Smooth muscle cell (in vitro differentiated cells): ENCODE measurements at regions not wholly inside any gene's neighbourhood (a gene's known extent, or its start where the extent isn't known, plus 50 kb on each side); places are given as distances from the start of the nearest gene placed in this dataset.
"Not testable (repeated sequence)": the region's sequence is repeated elsewhere in the genome, so short reads cannot be mapped to it uniquely, and the experiment has no call there.

Source experiments
- DNase-seq: peaks from one replicate; lab custom pipeline; 2025; ENCODE audit not compliant: unreplicated experiment; lab: John Stamatoyannopoulos, UW
- H2AFZ ChIP-seq: fragments of 200-600 bp; sonication (generic); 2 replicates; pipeline ENCODE4 v1.6.0; 2016; ENCODE audit warnings: antibody characterized with exemption, low read depth, mild to moderate bottlenecking
- H3F3A ChIP-seq: fragments of 200-600 bp; sonication (generic); 2 replicates; pipeline ENCODE4 v1.6.0; 2017; ENCODE audit warnings: antibody characterized with exemption, low read depth
- H3K27ac ChIP-seq: fragments of 200-600 bp; sonication (generic); 2 replicates; pipeline ENCODE4 v1.5.1; 2016; ENCODE audit warnings: low read depth, mild to moderate bottlenecking
- H3K27me3 ChIP-seq: fragments of 200-600 bp; sonication (generic); 2 replicates; pipeline ENCODE4 v1.6.1; 2016; ENCODE audit warnings: low read depth, mild to moderate bottlenecking
- H3K36me3 ChIP-seq: fragments of 200-600 bp; sonication (generic); 2 replicates; pipeline ENCODE4 v1.5.1; 2016; ENCODE audit warnings: low read depth
- H3K4me1 ChIP-seq: fragments of 200-600 bp; sonication (generic); 2 replicates; pipeline ENCODE4 v1.5.1; 2016; ENCODE audit warnings: low read depth
- H3K4me2 ChIP-seq: fragments of 200-600 bp; sonication (generic); 2 replicates; pipeline ENCODE4 v1.6.0; 2016; ENCODE audit warnings: mild to moderate bottlenecking
- H3K4me3 ChIP-seq: fragments of 200-600 bp; sonication (generic); 2 replicates; pipeline ENCODE4 v1.5.1; 2016; ENCODE audit warnings: mild to moderate bottlenecking
- H3K79me2 ChIP-seq: fragments of 200-600 bp; sonication (generic); 2 replicates; pipeline ENCODE4 v1.6.0; 2016; ENCODE audit warnings: low read depth, mild to moderate bottlenecking
- H3K9ac ChIP-seq: fragments of 200-600 bp; sonication (generic); 2 replicates; pipeline ENCODE4 v1.6.0; 2016; ENCODE audit warnings: low read depth
- H3K9me3 ChIP-seq: fragments of 200-600 bp; sonication (generic); replicated peaks from 2 replicates; pipeline ENCODE4 v1.5.1; 2016; ENCODE audit warnings: low read depth
- H4K20me1 ChIP-seq: fragments of 200-600 bp; sonication (generic); 2 replicates; pipeline ENCODE4 v1.6.0; 2016; ENCODE audit warnings: low read depth
- CTCF ChIP-seq: fragments of 200-600 bp; sonication (generic); IDR thresholded peaks from 2 replicates; pipeline ENCODE4 v1.5.1; 2017; ENCODE audit warnings: borderline replicate concordance, mild to moderate bottlenecking, antibody characterized with exemption; ENCODE audit not compliant: insufficient read depth, poor library complexity, severe bottlenecking
- WGBS: methylation state at CpG from one replicate; pipeline ENCODE4 v1.1.7; 2016; ENCODE audit warnings: low lambda C conversion rate; 5-methylcytosine and 5-hydroxymethylcytosine counted together

DNA sequence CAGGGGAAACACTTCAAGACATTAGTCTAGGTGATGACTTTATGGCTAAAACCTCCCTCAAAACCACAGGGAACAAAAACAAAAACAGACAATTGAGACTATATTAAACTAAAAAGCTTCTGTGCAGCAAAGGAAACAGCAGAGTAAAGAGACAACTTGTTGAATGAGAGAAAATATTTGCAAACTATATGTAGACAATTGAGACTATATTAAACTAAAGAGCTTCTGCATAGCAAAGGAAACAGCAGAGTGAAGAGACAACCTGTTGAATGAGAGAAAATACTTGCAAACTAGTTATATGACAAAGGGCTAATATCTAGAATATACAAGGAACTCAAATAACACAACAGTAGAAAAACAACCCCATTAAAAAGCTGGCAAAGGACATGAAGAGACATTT is 136.4 kb downstream of the IBTK start:
- Histone ChIP-seq H3K4me2 (no peak overlapping the region), H2AFZ (no peak overlapping the region), H3K9ac (no peak overlapping the region), H3K79me2 (no peaks in the 10 kb centered on the region), H3F3A (no peaks in the 10 kb centered on the region), H3K4me3 (no peak overlapping the region), H3K27ac (no peak overlapping the region), H3K27me3 (no peaks in the 10 kb centered on the region), H3K36me3 (no peaks in the 10 kb centered on the region), H3K4me1 (no peaks in the 10 kb centered on the region), H3K9me3 (no peaks in the 10 kb centered on the region), H4K20me1 (no peaks in the 10 kb centered on the region)
- TF ChIP-seq CTCF = no peak
- no peak for DNase-seq

DNA sequence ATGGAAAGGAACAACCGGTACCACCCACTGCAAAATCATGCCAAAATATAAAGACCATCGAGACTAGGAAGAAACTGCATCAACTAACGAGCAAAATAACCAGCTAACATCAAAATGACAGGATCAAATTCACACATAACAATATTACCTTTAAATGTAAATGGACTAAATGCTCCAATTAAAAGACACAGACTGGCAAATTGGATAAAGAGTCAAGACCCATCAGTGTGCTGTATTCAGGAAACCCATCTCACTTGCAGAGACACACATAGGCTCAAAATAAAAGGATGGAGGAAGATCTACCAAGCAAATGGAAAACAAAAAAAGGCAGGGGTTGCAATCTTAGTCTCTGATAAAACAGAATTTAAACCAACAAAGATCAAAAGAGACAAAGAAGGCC is 144.4 kb downstream of the IBTK start:
- WGBS = 90% methylated on average over 3 of the region's 3 CpGs
- H3K27me3 ChIP-seq, H3K4me3 ChIP-seq, H3K9me3 ChIP-seq, H3K79me2 ChIP-seq, H3F3A ChIP-seq, H3K9ac ChIP-seq, H2AFZ ChIP-seq, DNase-seq, H3K4me2 ChIP-seq, H4K20me1 ChIP-seq, H3K36me3 ChIP-seq, H3K27ac ChIP-seq, H3K4me1 ChIP-seq: not testable (repeated sequence)

DNA sequence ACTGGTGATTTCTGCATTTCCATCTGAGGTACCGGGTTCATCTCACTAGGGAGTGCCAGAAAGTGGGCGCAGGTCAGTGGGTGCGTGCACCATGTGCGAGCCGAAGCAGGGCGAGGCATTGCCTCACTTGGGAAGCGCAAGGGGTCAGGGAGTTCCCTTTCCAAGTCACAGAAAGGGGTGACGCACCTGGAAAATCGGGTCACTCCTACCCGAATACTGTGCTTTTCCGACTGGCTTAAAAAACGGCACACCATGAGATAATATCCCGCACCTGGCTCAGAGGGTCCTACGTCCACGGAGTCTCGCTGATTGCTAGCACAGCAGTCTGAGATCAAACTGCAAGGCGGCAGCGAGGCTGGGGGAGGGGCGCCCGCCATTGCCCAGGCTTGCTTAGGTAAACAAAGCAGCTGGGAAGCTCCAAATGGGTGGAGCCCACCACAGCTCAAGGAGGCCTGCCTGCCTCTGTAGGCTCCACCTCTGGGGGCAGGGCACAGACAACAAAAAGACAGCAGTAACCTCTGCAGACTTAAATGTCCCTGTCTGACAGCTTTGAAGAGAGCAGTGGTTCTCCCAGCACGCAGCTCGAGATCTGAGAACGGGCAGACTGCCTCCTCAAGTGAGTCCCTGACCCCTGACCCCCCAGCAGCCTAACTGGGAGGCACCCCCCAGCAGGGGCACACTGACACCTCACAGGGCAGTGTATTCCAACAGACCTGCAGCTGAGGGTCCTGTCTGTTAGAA is 146.0 kb downstream of the IBTK start:
- H3K4me3 ChIP-seq, H3K9ac ChIP-seq, H3K36me3 ChIP-seq, H3K27me3 ChIP-seq, H3K27ac ChIP-seq, DNase-seq, H2AFZ ChIP-seq, H3K4me2 ChIP-seq, H3K9me3 ChIP-seq, H3K4me1 ChIP-seq, H3K79me2 ChIP-seq, H4K20me1 ChIP-seq, H3F3A ChIP-seq: not testable (repeated sequence)
- 66% methylated on average over 23 of the region's 23 CpGs for WGBS

DNA sequence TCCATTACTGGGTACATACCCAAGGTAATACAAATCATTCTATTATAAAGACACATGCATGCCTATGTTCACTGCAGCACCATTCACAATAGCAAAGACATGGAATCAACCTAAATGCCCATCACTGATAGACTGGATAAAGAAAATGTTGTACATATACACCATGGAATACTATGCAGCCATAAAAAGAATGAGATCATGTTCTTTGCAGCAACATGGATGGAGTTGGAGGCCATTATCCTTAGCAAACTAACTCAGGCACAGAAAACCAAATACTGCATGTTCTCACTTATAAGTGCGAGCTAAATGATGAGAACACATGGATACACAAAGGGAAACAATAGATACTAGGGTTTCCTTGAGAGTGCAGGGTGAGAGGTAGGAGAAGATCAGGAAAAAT is 146.8 kb downstream of the IBTK start:
- WGBS = 95% methylated on average over 1 of the region's 1 CpG
- not testable (repeated sequence) for H3K4me3 ChIP-seq, H3K4me1 ChIP-seq, H3F3A ChIP-seq, H3K27ac ChIP-seq, H4K20me1 ChIP-seq, H3K4me2 ChIP-seq, H3K9me3 ChIP-seq, H2AFZ ChIP-seq, H3K36me3 ChIP-seq, H3K79me2 ChIP-seq, H3K27me3 ChIP-seq, H3K9ac ChIP-seq, DNase-seq

DNA sequence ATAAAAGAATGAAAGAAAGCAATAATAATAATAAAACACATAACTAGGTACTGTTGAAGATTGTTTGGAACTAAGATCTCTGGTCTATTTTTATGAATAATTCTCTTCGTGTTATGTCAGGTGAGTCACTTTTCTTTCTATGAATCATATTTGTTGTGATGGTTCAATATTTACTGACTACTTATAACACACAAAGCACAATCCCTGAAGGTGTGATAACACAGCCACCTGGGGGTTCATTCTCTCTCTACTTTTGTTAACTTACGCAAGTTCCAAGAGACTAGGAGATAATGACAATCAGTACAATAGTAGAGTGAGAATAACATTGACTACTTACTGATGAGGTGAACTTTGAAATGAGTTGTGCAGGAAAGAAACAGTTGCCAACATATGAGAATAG is 149.9 kb downstream of the IBTK start:
- Histone ChIP-seq H3K79me2 (no peaks in the 10 kb centered on the region), H3K27me3 (no peaks in the 10 kb centered on the region), H3K9ac (no peak overlapping the region), H3K4me3 (no peak overlapping the region), H3K27ac (no peak overlapping the region), H3F3A (no peaks in the 10 kb centered on the region), H3K9me3 (no peaks in the 10 kb centered on the region), H3K4me1 (no peaks in the 10 kb centered on the region), H3K4me2 (no peak overlapping the region), H4K20me1 (no peaks in the 10 kb centered on the region), H2AFZ (no peak overlapping the region), H3K36me3 (no peaks in the 10 kb centered on the region)
- no peak for TF ChIP-seq CTCF
- DNase-seq = no peak
- 92% methylated on average over 2 of the region's 2 CpGs for WGBS
